ENCODE measurements at regions not wholly inside any gene's neighbourhood (a gene's known extent, or its start where the extent isn't known, plus 50 kb on each side); places are given as distances from the start of the nearest gene placed in this dataset.
"Not testable (repeated sequence)": the region's sequence is repeated elsewhere in the genome, so short reads cannot be mapped to it uniquely, and the experiment has no call there.

DNA sequence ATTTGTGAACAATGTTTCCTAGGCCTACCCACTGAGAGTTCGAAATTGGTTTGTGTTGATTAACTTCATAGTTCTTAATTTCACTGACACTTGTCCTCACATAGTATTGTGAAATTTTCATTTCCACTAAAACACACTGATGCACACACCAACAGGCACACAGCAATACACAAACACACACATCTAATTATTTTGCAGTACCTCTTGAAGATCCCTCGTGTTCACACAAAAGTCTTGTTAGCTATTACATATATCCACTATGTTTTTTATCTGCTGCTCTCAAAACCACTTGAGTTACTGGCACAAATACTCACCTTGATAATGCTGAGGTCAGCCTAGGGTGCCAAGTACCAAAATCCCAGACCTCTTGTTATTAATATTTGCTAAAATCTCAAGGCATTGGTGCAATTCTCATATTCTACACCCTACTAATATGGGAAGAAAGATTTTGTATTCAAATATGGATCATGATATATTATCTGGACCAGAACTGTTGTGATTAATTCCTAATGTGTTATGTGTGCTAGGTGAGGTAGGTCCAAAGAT, 767.4 kb upstream of the CDH10 start:
- H3K27me3 Mint-ChIP-seq: no peaks in the 10 kb centered on the region
- H3K27ac Mint-ChIP-seq: no peak overlapping the region
- H3K4me1 Mint-ChIP-seq: no peaks in the 10 kb centered on the region
- DNase-seq (no peak), ATAC-seq (no peak)
- no peak overlapping the region for H3K4me3 Mint-ChIP-seq
- H3K9me3 Mint-ChIP-seq: peaks cover 30 to 39% of the 10 kb centered on the region in 2 donors

GRCh38 chr5:25407365-25407764, 762.6 kb upstream of the CDH10 start:
- DNase-seq, H3K4me3 Mint-ChIP-seq, H3K4me1 Mint-ChIP-seq, H3K27me3 Mint-ChIP-seq, ATAC-seq, H3K27ac Mint-ChIP-seq: not testable (repeated sequence)
- peaks cover 27 to 36% of the 10 kb centered on the region in 2 donors for H3K9me3 Mint-ChIP-seq

DNA sequence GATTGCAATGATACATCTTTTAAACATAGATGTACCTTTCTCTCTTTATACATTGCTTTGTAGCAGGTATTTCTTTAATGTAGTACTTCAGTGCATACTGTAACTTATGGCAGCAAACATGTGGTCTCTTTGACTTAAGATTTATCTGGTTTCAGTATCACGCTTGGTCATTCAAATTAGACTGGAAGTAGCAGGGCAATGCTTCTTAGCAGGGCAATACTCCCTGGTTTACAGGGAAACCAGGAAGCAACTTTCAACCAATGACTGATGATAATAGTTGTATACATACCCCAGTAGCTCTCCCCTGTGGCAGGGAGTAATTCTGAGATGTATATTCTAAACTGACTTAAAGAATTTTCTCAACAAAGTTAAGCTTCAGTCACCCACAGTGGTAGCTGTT, 761.1 kb upstream of the CDH10 start:
- H3K27me3 Mint-ChIP-seq: no peaks in the 10 kb centered on the region
- no peak for DNase-seq

GRCh38 chr5:25399878-25400480, 755.2 kb upstream of the CDH10 start:
- H3K4me3 Mint-ChIP-seq: no peak overlapping the region
- DNase-seq (no peak), ATAC-seq (no peak)
- no peaks in the 10 kb centered on the region for H3K27me3 Mint-ChIP-seq
- H3K27ac Mint-ChIP-seq: no peak overlapping the region
- peaks cover 0 to 9% of the 10 kb centered on the region in 2 donors for H3K9me3 Mint-ChIP-seq
- no peaks in the 10 kb centered on the region for H3K4me1 Mint-ChIP-seq

More for the DNA sequence above, 761.1 kb upstream of the CDH10 start:
- peaks cover 20 to 33% of the 10 kb centered on the region in 2 donors for H3K9me3 Mint-ChIP-seq
- ATAC-seq: no peak
- H3K4me3 Mint-ChIP-seq: no peak overlapping the region
- H3K27ac Mint-ChIP-seq: no peak overlapping the region
- H3K4me1 Mint-ChIP-seq: no peaks in the 10 kb centered on the region

- Mint-ChIP-seq H3K4me3 (no peak overlapping the region), H3K4me1 (no peaks in the 10 kb centered on the region), H3K27ac (peak overlapping the region in 1 of 2 donors; percentile 19), H3K9me3 (peaks cover 5 to 20% of the 10 kb centered on the region in 2 donors), H3K27me3 (no peaks in the 10 kb centered on the region)
- ATAC-seq: no peak
- DNase-seq: no peak
Measured at GRCh38 chr5:25393957-25394356, 749.2 kb upstream of the CDH10 start.

DNA sequence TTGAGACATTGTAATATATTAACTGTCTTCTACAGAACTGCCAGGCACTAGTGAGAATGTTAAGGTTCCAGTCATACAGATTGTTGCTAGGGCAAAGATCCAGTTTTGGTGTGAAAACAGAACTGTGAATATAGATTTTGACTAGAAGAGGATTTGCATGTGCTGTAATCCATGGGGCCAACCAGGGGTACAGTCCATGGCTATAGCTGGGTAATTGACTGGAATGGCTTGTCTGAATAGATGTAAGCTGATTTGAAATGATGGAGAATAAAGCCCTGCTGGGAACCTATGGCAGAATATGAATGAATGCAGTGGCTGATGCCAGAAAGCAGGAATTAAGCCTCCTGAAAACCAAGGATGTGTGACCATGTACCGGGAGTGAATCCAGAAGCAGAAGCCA, 748.5 kb upstream of the CDH10 start:
- no peak overlapping the region for H3K27ac Mint-ChIP-seq
- no peak for DNase-seq
- ATAC-seq: no peak
- no peaks in the 10 kb centered on the region for H3K4me1 Mint-ChIP-seq
- H3K27me3 Mint-ChIP-seq: no peaks in the 10 kb centered on the region
- no peak overlapping the region for H3K4me3 Mint-ChIP-seq
- peaks cover 5 to 21% of the 10 kb centered on the region in 2 donors for H3K9me3 Mint-ChIP-seq

DNA sequence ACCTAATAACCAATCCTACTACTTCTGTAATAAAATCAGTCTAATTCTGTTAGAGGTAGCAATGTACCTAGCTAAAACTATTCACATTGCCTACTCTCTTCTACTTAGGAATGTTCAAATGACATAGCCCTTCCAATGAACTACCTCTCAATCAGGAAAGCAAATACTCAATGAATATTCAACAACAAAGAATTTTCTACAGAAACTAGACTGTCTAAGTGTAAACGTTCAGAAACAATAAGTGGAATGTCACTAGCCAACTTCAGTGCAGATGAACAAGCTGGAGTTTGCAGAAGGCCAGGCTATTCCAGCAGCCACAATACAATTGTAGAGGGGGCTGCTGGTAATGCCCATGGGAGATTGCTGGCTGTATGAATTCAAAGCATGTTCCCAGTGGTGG, 743.2 kb upstream of the CDH10 start:
- peaks cover 15 to 26% of the 10 kb centered on the region in 2 donors for H3K9me3 Mint-ChIP-seq
- H3K4me1 Mint-ChIP-seq: no peaks in the 10 kb centered on the region
- H3K27me3 Mint-ChIP-seq: no peaks in the 10 kb centered on the region
- ATAC-seq (no peak), DNase-seq (no peak)
- no peak overlapping the region for H3K27ac Mint-ChIP-seq
- no peak overlapping the region for H3K4me3 Mint-ChIP-seq

DNA sequence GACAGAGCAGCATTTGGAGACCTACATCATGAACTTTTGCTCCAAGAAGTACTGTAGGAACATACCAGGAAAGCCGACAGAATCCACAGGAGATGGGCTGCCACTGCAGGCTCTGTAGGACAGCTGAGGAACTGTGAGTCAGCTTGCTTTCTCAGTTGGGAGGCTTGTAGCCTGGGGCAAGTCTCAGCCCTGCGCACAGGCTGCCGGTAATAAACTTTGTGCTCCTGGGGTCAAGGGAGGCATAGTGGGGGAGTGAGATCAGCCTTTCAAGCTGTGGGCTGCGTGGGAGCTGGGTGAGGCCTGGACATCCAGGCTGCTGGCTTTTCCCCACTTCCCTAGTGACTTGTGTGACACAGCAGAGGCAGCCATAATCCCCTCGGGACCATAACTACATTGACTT, 718.0 kb upstream of the CDH10 start:
- no peaks in the 10 kb centered on the region for H3K27me3 Mint-ChIP-seq
- no peak overlapping the region for H3K4me3 Mint-ChIP-seq

GRCh38 chr5:25358919-25359318, 714.1 kb upstream of the CDH10 start:
- Mint-ChIP-seq H3K4me3 (no peak overlapping the region), H3K27ac (no peak overlapping the region), H3K4me1 (no peaks in the 10 kb centered on the region), H3K27me3 (no peaks in the 10 kb centered on the region), H3K9me3 (peaks cover 17 to 54% of the 10 kb centered on the region in 2 donors)
- DNase-seq (no peak), ATAC-seq (no peak)

More for the DNA sequence above, 718.0 kb upstream of the CDH10 start:
- no peak for DNase-seq
- H3K4me1 Mint-ChIP-seq: no peaks in the 10 kb centered on the region
- H3K9me3 Mint-ChIP-seq: peaks cover 27 to 58% of the 10 kb centered on the region in 2 donors
- no peak overlapping the region for H3K27ac Mint-ChIP-seq
- no peak for ATAC-seq

DNA sequence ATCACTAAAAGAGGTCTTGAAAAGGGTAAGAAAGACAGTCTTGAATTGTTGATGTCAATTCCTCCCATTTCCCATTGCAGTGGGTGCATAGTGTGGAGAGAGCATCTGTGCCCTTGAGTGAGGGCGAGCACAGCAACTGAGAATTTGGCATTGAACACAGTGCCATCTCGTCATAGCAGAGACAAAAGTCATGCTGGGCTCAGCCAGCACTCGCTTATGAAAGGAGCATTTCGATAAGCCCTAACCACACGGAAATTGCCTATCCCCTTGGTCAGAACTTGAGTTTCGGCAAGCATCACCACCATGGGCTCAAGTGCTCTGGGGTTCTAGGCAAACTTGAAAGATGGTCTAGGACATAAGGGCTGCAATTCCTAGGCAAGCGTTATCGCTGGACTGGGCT, 712.8 kb upstream of the CDH10 start:
- ATAC-seq (no peak), DNase-seq (no peak)
- H3K27me3 Mint-ChIP-seq: no peaks in the 10 kb centered on the region
- no peak overlapping the region for H3K4me3 Mint-ChIP-seq
- no peak overlapping the region for H3K27ac Mint-ChIP-seq
- peaks cover 17 to 41% of the 10 kb centered on the region in 2 donors for H3K9me3 Mint-ChIP-seq
- no peaks in the 10 kb centered on the region for H3K4me1 Mint-ChIP-seq

- Mint-ChIP-seq H3K4me3 (no peak overlapping the region), H3K9me3 (peaks cover 3 to 8% of the 10 kb centered on the region in 2 donors), H3K4me1 (no peaks in the 10 kb centered on the region), H3K27ac (no peak overlapping the region), H3K27me3 (no peaks in the 10 kb centered on the region)
- ATAC-seq: no peak
- no peak for DNase-seq
Measured at GRCh38 chr5:25349746-25350145, 705.0 kb upstream of the CDH10 start.

GRCh38 chr5:25345240-25345771, 700.5 kb upstream of the CDH10 start:
- H3K9me3 Mint-ChIP-seq: peaks cover 4 to 14% of the 10 kb centered on the region in 2 donors
- H3K4me3 Mint-ChIP-seq: no peak overlapping the region
- H3K27ac Mint-ChIP-seq: no peak overlapping the region

DNA sequence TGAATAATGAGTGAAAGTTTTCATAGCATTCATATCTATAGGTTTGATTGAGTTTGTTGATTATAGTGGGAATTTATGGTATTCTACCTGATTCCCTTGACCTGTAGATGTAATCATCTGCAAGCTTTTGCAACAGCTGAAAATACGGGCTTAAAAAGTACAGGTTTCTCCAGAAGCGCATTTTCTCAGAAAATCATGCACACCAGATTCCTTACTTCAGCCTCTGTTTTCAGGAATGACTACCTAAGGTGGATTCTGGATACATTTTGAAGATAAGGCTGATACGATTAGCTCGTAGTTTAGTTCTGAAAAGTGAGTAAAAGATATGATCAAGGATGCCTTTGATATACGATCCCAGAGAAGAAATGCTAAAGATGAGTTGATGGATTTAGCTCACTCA, 694.8 kb upstream of the CDH10 start:
- DNase-seq (no peak), ATAC-seq (no peak)
- H3K27ac Mint-ChIP-seq: no peak overlapping the region
- no peaks in the 10 kb centered on the region for H3K27me3 Mint-ChIP-seq
- H3K4me3 Mint-ChIP-seq: no peak overlapping the region
- no peaks in the 10 kb centered on the region for H3K4me1 Mint-ChIP-seq
- H3K9me3 Mint-ChIP-seq: peaks cover 8 to 23% of the 10 kb centered on the region in 2 donors

More at GRCh38 chr5:25345240-25345771, 700.5 kb upstream of the CDH10 start:
- ATAC-seq: no peak
- no peak for DNase-seq
- Mint-ChIP-seq H3K4me1 (no peaks in the 10 kb centered on the region), H3K27me3 (no peaks in the 10 kb centered on the region)

DNA sequence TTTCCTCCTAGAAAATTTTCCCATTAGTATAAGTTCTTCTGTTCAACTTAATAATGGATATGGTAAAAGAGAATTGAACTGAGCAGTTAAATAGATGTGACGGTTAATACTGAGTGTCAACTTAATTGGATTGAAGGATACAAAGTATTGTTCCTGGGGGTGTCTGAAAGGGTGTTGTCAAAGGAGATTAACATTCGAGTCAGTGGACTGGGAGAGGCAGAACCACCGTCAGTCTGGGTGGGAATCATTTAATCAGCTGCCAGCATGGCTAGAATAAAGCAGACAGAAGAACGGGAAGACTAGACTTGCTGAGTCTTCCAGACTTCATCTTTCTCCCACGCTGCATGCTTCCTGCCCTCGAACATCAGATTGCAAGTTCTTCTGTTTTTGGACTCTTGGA, 689.6 kb upstream of the CDH10 start:
- DNase-seq (no peak), ATAC-seq (no peak)
- Mint-ChIP-seq H3K27me3 (no peaks in the 10 kb centered on the region), H3K4me3 (no peak overlapping the region), H3K4me1 (no peaks in the 10 kb centered on the region), H3K9me3 (peaks cover 4 to 15% of the 10 kb centered on the region in 2 donors), H3K27ac (no peak overlapping the region)

DNA sequence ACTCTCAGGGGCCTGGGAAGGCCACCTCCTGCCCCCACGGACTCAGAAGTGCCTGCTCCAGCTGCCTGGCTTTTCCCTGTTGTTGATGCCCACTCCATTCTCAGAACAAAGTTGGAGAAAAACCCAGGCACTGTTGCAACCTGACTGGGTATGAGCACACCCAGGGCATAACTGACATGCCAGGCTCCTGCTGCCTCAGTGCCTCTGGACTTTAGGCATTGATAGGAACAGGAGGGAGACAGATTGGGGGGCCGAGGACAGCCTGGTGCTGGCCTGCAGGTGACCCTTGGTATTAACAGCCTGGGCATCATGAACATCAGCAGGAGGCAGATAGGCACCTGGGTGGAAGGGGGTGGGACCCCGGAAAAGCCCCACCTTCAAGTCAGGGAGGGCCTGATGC, 685.9 kb upstream of the CDH10 start:
- no peak overlapping the region for H3K27ac Mint-ChIP-seq
- ATAC-seq (no peak), DNase-seq (no peak)
- H3K9me3 Mint-ChIP-seq: peaks cover 4 to 6% of the 10 kb centered on the region in 2 donors
- no peak overlapping the region for H3K4me3 Mint-ChIP-seq
- H3K27me3 Mint-ChIP-seq: no peaks in the 10 kb centered on the region
- no peaks in the 10 kb centered on the region for H3K4me1 Mint-ChIP-seq

- ATAC-seq (no peak), DNase-seq (no peak)
- H3K27me3 Mint-ChIP-seq: no peaks in the 10 kb centered on the region
- H3K4me1 Mint-ChIP-seq: no peaks in the 10 kb centered on the region
- no peak overlapping the region for H3K4me3 Mint-ChIP-seq
- H3K9me3 Mint-ChIP-seq: peaks cover 0 to 4% of the 10 kb centered on the region in 2 donors
- H3K27ac Mint-ChIP-seq: no peak overlapping the region
Measured at GRCh38 chr5:25327172-25327571, 682.4 kb upstream of the CDH10 start.
